ENCODE measurements at regions not wholly inside any gene's neighbourhood (a gene's known extent, or its start where the extent isn't known, plus 50 kb on each side); places are given as distances from the start of the nearest gene placed in this dataset.

DNA sequence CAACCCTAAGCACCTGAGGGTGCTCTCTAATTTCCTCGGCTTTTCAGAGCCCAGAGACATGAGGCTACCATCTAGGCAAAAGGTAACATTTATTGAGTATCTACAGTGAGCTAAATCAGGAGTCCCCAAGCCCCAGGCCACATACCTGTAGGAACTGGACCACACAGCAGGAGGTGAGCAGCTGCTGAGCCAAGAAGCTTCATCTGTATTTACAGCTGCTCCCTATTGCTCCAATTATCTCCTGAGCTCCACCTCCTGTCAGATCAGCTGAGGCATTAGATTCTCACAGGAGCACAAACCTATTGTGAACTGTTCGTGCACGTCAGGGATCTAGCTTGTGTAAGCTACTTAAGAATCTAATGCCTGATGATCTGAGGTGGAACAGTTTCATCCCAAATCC is 70.2 kb downstream of the RND3 start:
- peak in 1 of 2 experiments; percentile 4 for DNase-seq

DNA sequence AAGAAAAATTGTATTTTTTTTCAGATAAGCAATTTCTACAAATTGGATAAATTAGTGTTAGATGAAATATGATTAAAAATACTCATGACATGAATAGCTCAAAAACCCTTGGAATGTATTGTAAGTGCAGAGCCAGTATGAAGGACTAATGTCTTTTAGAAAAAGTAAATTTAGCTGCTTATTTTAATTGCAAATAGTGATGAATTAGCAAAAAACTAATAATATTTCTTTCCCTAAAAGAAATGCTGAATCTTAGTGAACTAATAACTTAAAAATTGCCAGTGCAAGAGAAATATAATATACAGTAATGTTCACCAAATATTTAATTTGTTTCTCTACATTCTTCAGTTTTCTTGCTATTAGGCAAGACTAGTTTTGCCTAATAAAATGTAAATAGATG is 72.4 kb downstream of the RND3 start:
- no peak for DNase-seq

DNA sequence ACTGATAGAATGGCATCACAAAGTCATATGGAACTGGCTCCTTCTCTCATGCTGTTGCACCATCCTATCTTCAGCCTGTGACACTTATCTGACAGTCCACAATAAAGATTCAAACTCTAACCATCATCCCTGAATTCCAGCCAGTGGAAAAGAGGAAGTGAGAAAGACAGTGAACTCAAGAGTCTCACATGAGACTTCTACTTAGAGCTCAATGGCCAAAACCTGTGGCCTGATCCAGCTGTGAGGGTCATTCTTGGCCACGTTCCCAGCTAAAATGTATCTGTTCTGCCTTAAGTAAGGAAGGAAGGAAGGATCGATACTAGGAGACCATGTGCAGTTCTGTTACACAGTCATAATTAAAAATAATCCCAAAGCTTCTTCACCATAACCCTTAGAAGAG is 73.6 kb downstream of the RND3 start:
- no peak for DNase-seq

DNA sequence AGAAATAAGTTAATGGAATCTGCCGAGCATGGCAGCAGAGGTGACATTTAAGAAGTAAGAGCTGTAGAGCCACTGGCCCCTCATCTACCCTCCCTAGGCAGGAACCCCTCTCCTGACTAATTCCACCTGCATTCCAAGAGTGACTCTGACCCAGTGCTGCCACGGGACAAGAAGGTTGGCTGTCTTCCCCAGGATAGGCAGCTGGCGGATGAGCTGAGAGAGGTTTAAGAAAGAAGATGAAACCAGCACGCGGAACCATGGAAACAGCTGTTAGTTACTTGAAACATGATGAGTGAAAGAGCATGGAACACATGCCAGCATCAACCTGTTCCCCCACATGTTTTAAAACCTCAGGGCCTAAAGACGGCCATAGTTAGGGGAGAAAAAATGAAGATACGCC is 74.1 kb downstream of the RND3 start:
- DNase-seq, result peak; percentile 75 to 89

DNA sequence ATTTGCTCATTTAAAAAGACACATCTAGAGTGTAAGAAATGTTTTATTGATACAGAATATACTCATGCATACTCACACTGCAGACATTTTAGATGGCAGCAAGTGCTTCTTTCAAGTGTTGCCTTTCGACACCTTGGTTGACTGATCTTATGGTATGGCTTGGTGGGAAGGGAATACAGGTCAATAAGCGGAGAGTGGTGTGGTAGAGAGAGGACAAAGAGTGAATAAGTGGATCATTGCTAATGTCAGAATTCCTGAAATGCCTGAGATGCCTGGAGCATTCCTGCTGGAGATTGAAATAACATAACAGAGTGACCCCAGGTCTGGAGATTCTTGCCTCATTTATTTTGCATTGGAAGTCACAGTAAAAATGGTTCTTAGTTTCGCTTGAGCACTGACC is 76.7 kb downstream of the RND3 start:
- DNase-seq, result no peak

DNA sequence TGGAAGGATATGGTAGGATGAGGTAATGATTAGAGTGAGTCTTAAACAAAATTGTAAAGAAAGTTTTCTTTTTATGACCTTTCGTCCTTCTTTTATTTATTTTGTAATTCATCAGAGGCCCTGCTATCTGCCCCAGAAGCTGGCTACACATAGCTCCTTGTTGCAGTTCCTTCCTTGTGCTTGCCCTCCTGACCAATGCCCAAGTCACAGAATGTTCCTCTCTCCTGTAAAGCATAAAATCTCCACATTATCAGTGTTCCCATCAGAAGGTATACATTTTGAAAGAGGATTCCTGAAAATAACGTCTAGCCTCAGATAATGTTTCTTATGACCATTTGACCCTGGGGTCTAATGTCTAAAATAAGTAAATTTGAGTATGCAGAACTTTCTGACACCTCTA is 78.3 kb downstream of the RND3 start:
- no peak for DNase-seq

DNA sequence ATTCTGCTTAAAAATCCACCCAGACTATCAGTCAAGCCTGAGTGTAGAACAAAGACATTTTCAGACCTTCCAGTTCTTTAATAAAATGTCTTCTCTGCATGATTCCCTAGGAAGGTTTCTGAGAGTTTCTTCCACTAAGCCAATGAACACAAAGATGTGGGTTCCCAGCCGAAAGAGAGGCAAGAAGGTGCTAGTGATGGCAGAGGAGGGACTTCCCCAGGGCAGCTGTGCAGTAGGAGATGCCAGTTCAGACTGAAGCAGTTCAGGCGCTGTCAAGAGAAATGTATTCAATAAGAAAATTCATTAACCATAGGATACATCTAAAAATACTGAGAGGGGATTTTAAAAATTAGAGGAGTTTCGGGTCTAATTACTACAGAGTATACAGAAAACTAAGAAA is 83.3 kb downstream of the RND3 start:
- no peak for DNase-seq

DNA sequence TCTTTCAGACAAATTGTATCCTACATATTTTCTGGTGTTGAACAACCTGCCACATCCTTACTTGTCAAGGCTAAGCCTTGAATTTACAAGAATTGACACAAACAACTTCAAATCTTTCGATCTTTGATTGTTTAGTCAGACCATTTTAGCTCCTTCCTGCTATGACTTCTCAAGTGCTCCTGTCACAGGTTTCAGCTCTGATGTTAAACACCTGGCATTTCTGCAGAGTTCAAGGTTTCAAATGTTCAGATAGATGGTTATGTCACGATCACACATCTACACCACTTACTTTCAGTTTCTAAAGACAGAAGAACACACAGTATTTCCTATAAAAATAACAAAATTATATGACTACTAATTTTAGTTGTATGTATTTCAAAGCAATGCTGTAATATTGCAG is 84.0 kb downstream of the RND3 start:
- no peak for DNase-seq

DNA sequence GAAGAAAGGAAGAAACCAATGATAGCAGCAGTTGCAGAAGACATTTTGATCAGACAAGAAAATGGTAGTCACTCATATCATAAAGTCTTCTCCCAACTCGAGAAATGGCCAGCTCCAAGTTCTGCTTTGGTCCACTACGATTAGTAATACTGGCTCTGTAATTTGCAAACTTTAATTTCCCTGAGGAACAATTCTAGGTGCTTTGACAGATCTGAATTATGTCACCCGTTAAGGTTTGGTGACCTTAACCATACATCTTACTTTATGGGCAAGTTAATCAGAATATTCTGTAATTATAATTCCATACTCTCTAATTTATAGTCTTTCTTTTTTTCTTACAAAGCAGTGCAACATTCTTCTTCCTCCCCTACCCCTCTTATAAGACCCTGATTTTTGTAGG is 84.5 kb downstream of the RND3 start:
- DNase-seq, result no peak

DNA sequence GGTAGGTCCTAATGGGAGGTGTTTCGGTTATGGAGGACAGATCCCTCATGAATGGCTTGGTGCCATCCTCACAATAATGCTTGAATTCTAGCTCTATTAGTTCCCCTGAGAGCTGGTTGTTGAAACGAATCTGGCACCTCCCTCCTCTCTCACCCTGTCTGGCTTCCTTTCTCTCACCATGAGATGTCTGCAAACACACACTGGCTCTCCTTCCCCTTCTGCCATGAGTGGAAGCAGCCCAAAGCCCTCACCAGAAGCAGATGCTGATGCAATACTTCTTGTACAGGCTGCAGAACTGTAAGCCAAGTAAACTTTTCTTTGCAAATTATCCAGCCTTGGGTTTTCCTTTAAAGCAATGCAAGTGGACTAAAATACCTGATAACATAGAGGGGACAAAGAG is 86.6 kb downstream of the RND3 start:
- no peak for DNase-seq

DNA sequence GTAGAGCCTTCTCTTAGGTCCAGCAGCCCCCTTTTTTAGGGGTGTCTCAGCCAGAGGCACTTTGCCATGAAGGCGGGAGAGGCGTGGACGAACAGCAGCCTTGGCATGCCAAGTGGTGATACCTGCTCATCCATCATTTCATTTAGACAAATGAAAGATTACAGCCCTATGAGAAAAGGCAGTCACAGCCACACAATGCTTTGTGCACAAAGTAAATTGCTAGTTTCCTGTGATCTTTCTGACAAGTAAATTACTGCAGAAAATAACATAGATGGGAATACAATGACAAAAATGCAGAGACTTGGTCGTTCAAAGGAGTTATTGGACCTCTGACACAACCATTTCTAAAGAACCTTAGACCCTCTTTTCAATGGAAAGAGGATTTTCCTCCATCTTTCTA is 94.9 kb downstream of the RND3 start:
- DNase-seq, result no peak

DNA sequence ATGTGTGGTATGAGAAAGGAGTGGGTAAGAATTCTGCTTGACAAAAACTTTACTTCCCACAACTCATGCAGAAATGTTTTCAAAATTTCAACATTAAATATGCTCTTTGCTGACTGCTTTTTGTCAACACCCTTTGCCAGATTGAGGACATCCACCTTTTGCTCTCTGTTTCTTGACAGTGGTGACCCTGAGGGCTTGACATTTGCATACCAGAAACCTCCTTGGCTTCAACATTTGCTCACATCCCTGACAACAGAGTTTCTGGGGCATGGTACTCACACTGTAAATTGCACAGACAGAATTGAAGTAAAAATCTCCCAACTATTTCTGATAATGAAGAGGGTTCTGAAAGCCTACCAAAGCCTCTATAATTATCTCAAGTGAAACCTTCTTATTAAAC is 95.7 kb downstream of the RND3 start:
- no peak for DNase-seq

DNA sequence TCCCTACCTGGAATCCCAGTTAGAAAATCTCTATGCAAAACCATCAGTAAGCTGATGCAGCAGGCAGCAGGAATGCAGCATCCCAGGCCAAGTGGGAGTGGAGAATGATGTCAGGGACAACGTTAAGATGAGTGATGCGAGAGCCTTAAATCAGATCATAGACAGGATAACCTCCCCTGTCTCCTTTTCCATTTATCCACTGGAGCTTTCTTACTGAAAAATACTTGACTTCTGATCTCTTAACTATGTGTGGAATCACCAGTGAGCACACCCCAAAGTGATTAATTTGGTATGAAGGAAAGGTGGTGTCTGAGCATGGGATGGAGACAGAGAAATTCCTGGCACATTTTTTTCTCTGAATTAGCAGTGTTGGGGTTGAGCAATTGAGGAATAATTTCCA is 98.0 kb downstream of the RND3 start:
- DNase-seq, result no peak

DNA sequence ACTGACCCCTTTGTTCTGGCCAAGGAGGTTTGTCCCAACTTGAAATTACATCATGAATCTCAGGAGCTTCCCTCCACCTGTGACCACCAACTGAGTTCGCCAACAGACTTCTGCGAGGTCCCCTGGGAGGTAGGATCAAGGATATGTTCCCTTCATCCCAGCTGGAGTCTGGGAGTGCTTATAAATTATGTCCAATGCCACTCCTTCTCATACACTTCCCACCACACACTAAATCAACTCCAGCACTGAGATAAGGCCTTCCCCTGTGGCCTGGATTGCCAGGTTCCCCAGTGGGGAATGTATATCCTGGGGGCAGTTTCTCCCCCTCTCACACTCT is 99.2 kb downstream of the RND3 start:
- peak; percentile 4 to 31 for DNase-seq

DNA sequence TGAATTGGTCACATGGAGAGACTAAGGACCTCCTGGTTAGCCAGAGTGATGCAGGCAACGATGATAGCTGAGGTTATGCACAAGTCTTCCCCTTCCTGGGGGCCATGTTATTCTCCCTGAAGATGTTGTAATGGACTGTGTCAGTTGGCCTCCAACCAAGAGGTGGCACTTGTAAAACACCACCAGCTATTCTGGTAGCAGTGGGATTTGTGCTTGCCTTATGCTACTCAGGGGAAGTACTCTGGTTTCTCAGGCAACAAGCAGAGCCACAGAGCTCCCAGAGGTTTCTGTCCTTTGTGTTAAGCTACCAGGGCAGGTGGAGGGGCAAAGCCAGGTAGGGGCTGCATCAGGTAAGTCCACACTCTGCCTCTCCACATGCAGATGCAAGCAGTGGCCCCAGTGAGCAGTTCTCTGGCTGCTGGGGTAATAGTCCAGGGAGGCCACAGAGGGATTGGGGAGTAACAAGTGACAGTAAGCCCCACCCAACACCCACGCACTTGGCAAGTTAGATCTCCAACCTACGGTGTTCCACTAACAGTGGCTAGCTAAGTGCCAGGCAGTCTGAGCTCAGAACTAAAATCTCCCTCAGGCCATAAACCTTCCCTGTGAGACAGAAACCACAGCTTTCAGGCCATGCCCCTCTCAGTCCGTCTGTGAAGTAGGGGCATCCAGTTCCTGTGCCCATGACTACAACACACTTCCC is 99.7 kb downstream of the RND3 start:
- DNase-seq, result no peak

DNA sequence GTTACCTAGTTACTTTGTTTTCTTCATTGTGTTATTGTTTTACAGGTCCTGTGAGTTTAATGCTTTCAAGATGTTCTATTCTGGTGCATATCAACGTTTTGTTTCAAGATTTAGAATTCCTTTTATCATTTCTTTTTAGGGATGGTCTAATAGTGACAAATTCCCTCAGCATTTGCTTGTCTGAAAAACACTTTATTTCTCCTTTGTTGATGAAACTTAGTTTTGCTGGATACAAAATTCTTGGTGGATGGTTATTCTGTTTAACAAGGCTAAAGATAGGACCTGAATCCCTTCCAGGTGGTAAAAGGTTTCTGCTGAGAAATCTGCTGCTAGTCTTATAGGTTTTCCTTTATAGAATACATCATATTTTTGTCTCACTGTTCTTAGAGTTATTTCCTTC is 102.3 kb downstream of the RND3 start:
- no peak for DNase-seq

DNA sequence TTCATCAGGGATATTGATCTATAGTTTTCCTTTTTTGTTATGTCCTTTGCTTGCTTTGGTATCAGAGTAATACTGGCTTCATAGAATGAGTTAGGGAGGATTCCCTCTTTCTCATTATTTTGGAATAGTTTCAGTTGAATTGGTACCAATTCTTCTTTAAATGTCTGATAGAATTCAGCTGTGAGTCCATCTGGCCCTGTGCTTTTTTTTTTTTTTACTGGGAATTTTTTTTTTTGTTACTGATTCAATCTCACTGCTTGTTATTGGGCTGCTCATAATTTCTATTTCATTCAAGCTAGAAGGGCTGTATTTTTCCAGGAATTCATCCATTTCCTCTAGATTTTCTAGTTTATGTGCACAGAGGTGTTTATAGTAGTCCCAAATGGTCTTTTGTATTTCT is 103.9 kb downstream of the RND3 start:
- DNase-seq, result no peak

DNA sequence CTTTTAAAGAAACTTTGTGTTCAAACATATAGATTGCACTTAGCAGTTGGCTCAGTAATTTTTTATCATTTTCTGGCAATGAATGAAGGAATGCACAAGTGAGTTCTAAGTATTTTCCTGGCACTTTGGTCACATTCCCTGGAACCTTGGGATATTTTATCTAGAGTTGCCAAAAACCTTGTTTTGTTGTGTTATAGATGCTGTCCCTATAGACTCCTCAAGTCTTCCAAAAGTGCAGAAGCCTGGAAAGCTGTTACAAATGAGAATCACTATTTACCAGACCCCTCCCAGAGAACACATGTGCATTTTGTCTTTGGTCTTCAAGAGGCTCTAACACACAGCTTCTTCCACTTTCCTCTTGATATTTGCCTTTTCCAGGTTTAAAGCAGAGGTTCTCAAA is 108.3 kb downstream of the RND3 start:
- no peak for DNase-seq

DNA sequence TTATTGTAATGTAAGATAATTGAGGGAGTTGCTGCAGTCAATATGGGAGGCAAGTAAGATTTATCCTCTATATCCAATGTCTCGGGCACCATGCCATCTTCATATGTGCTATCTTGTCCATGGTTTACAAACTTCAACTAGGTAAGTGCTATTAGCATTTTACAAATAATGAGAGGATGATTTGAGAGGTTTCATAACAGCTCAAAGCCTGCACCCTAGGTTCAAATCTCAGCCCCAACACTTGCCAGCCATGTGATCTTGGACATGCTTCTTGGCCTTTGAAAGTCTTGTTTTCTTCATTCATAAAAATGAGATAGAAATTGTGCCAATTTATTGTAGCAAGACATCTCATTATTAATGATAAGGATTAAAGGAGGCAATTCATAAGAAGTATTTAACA is 108.8 kb downstream of the RND3 start:
- DNase-seq, result no peak

DNA sequence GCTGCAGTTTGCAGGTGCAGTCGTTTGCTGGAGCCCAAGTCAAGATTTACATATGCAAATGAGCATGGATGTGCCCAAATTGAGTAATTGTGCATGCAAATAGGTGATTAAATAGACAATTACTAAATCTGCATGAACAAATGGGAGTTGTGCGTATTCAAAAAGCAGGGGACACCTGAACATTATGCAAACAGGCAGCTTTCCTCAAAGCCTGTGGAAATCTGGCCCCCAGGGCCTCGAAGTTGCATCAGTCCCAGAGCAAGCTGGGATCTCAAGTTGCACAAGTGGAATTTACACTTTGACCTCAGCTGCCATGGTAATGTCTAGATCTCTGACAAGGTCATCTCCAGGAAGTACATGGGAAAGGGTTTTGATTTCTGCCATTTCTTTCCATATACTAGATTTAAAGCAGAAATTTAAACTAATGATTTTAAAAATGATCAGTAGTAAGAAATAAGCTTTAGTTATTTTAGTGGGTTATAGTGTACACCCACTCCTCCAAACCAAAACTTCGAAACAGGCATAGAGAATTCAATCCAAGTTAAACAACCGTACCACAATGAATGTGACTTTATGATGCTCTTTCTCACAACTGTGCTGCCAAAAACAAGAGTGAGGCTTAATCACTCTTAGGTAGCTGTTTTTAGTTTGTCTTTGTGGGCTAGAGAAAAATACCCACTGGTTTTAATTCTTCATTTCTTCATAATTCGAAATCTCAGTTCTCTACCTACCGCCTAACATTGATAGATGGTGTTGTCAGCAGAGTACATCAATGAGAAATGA is 110.7 kb downstream of the RND3 start:
- no peak for DNase-seq

DNA sequence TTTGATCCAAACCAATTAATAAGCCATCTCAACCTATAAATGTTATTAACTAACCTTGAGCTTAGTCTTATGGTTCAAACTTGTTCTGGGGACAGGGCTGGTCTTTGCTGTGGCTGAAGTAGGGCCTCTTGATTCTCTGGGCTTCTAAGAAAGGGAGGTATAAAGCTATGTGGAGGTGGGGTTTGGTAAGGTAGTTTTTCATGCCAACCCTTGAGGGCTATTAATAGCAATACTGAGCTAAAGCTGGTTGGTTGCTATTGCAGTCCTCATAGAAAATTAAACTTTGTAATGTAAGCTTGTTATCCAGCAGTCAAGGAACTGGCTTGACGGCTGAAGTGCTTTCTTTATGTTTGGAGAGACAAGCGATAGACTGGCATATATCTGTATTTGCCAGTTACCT is 112.1 kb downstream of the RND3 start:
- DNase-seq, result no peak

DNA sequence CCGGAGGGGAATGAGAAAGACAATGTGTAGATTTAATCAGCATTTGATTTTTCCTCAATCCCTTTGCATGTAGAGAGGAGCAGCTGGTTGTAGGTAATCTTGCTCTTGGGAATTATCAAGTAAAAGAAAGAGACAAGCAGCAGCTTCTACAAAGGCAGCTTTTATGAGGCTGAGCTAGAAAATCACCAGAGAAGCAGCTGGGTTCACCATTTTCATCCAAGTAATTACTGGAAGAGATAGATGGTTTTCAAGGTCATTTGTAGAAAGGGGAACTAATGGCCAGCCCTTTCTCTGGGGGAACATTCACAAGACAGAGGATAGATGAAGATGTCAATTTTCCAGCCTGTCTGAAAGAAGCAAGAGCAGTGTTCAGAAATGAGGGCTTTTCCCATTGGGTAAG is 113.0 kb downstream of the RND3 start:
- DNase-seq, result peak in 1 of 2 experiments; percentile 56

DNA sequence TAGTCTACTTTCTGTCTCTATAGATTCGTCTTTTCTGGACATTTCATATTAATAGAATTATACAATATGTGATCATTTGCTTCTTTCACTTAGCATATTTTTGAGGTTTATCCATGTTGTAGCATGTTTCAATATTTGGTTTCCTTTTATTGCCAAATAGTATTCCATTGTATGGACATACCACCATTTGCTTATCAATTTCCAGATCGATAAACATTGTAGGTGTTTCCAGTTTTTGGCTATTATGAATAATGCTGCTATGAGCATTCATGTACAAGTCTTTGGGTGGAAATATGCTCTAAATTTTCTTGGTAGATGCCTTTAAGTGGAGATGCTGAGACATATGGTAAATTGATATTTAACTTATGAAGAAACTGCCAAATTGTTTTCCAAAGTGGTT is 114.1 kb downstream of the RND3 start:
- no peak for DNase-seq

DNA sequence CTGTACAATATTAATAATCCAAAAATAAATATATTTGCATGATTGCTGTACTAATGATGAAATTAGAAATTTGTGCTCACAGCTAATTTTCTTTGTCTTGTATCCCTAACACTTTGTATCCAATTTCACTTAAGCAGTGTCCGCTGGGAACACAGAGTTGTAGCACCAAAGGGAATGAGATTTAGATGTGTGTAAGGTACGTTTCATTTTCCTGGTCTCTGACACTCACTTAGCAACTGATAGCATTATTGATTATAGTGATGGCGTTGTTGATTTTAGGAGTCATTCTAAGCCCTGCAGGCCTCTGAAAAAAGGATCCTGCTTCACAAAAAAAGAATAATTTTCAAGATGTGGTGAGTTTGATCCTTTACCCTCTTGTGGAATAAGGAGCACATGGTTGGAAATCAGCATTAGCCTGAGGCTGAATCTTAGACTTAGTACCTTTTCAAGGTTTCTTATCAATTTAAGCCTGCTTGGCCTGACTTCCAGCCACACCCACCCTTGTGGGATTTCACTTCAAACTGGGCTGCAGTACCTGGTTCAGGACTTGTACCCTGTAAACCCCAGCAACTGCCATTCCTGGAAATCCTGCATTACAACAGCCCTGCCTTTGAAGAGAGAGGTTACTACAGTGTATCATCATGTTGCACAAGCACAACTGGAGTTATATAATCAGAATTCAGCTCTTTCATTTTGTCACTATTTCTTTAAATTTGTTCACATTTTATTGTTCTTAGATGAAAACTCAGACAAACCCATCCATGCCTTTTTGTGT is 116.2 kb downstream of the RND3 start:
- no peak for DNase-seq
